ENCODE measurements at regions not wholly inside any gene's neighbourhood (a gene's known extent, or its start where the extent isn't known, plus 50 kb on each side); places are given as distances from the start of the nearest gene placed in this dataset.

DNA sequence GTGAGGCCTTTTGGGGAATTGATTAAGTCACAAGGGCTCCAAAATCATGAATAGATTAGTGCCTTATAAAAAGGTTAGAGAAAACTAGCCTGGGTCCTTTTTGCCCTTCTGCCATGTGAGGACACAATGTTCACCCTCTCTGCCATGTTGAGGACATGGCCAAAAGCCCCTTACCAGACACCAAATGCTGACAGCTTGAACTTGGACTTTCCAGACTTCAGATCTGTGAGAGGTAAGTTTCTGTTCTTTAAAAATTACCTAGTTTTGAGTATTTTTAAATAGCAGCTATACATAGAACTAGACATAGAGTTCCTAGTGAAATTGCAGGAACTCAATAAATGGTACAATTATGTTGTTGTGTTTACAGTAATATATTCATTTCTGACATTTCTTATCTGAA is 1214.4 kb downstream of the ADGRL3 start:
- no peak for DNase-seq

DNA sequence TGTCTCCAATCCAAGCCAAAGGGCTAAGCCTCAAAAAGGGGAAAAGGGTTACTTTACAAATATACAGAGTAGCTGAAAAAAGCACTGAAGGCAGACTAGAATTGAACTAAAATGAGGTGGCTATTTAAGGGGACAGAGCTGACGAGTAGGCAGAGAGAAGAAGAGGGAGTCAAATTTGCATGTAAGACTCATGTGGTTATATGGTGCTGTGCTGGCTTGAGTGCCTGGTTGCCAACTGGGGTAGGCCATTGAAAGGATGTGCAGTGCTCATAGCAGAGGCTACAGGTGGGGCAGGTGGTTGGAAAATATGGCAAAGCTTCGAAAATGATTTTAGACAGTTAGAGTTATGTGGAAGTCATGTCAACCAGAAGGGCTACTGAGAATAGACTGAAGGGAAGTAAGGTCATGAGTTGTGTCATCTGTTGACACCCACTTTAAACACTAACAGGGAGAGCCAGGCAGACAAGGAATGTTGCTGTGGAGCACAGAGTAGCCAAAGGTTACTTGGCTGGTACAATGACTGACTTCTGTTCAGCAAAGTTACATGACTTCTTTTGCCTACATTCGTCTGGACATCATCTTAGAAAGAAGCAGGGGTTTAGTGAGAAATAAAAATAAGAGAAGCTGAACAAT is 1210.4 kb downstream of the ADGRL3 start:
- no peak for DNase-seq

DNA sequence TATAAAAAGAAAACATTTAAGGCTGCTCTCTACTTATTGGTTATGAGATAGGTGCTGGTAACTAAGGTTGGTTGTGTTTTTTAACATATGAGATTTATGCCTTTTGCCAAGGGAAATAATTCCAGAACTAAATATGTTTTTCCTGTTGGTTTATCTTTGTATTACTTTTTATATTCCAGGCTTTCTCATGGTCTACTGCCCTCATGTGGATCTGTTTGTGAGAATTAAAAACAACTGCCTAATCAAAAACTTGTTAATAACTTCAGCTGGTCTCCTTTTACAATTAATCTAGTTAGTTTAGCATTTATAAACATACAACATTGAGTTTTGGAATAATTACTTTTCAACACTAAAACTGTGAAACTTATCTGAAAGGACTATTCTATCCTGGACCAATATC is 1208.3 kb downstream of the ADGRL3 start:
- DNase-seq: no peak

DNA sequence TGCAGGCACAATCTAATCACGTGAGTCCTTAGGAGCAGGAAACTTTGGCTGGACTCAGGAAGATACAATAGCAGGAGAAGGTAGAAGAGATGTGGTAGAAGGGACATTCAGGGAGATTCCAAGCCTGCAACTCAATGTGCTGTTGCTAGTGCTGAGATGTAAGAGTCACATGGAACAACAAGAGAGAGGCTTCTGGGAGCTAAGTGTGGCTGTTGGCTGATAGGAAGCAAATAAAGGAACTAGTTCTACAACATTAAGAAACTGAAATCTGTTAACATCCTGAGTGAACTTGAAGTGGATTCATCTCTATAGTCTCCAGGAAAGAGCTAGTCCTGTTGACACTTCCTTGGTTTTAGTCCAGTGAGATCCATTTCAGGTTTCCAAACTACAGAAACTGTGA is 1207.4 kb downstream of the ADGRL3 start:
- DNase-seq: no peak

DNA sequence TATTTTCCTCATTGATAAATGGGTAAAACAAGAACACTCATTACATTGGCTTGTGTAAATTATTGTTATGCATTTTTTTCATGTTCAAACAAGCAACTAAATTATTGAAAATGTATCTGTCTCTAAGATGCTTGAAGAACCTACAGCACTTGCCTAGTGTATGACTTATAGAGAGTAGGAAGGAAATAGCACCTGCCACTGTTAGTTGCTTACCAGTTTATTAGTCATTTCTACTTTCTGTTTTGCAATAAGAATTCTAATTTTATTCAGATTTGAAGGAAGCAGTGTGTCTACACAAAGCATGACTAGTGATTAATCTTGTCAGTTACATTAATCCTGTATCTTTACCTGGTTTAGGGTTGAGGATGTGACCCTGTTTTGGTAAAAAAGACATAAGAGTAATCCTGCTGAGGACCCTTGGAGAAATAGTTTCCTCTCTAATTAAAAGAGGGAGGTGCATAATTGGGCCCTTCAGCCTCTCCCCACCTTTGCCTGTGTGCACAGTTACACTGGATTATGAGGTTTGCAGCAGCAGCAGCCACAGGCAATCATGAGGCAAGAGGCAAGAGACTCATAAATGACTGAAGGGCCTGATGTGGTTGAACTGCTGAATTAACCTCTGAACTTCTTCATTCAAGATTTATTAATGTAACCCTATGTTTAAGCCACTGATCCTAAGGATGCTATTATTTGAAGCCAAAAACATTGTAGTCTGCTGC is 1202.1 kb downstream of the ADGRL3 start:
- DNase-seq: no peak

DNA sequence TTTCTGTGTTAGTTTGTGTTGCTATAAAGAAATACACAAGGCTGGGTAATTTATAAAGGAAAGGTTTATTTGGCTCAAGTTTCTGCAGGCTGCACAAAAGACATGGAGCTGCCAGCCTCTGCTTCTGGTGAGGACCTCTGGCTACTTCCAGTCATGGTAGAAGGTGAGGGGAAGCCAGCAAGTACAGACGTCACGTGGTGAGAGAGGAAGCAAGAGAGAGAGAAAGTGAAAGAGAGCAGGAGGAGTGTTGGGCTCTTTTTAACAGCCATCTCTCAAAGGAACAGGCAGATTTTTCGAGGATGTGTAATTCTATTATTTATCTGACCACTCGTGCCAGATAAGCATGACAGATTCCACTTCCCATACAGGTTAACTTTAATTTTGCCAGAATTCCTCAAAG is 1199.1 kb downstream of the ADGRL3 start:
- DNase-seq: no peak

DNA sequence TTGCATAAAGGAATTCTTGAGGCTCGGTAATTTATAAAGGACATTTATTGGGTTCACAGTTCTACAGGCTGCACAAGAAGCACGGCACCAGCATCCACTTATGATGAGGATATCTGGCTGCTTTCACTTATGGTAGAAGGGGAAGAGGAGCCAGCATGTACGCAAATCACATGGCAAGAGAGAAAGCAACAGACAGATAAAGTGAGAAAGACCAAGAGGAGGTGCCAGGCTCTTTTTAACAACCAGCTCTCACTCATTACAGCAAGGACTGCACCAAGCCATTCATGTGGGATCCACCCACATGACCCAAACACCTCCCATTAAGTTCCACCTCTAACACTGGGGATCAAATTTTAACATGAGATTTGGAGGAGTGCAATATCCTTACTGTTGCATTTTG is 1198.2 kb downstream of the ADGRL3 start:
- DNase-seq: no peak

DNA sequence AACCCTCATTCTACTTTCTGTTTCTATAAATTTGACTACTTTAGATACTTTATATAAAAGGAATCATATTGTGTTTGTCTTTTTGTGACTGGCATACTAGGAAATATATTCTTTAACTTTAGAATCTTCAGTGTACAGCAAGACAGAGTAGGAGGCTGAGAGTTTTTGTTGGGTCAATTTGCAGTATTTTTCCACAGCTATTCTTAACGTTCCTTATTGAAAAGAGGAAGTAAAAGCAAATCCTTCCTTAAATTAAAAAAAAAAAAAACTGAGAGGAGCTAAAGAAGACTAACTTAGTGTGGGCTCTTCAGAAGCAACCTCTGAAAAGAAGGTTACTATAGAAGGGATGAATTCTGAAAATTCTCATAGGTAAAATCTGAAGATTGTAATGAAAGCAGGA is 1194.6 kb downstream of the ADGRL3 start:
- no peak for DNase-seq

DNA sequence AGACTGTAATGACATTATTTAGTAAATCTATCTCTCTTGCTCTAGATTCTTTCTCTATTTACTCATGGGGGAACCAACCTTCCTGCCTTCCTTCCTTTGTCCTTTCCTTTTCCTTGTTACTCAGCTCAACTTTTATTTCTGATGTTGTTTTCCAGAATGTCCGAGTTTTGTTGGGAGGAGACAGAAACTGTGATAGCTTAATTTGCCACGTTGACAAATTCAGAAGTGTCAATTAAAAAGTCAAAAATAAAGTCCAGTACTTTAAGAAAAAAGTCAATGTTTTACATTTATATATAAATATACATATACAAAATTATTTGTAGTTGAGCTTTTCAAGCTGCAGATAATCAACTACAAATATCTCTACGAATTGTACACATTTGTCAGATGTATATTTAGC is 1187.7 kb downstream of the ADGRL3 start:
- DNase-seq: no peak

DNA sequence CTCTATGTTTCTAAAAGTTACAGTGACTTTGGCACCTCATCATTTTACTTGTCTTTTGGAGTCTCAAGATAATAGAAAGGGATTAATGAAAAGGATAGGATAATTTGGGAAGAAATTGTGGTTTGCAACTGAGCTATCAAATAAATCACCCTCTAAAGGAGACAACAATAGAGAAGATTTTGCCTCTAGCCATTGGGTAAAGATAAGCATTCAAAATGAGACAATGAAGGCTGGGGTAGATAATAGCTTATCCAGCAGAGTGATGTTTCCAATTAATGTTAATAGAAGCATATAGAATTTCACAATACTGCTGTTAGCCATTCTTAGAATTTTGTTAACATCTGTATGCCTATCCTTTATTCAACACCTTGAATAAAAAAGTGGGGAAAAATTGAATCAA is 1177.6 kb downstream of the ADGRL3 start:
- no peak for DNase-seq

DNA sequence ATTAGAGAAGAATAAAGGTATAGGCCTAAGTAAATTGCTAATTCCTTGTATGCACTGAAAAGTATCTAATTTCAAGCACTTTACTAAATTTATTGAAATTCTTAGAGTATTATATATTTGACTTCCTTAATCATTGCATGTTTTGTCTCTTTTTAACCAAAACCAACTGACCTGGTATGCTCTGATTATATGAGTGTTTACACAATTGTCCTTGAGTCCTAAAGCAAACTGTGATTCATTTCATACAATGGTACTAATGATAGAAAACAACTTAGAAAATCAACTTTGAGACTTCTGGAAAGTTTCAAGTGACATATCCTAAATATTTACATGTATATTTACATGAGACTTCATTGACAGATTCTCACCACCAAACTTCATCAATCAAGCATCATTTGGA is 1177.1 kb downstream of the ADGRL3 start:
- DNase-seq: peak; percentile 76

DNA sequence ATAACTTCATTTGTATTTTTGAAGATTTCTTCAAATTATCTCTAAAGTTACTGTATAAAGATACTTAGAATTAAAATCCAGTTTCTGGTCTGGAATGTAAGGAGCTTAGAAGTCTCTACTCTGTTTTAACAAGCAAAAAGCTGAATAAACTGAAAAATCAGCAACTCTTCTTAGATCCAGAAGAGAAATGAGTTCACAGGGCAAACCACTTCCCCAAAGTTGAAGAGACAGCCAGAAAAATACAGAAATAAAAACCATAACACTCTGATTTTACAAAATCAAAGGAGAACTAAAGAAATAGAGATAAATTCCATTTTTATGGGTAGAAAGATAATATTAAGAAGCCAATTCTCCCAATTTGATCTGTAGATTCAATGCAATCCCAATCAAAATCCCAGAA is 1166.8 kb downstream of the ADGRL3 start:
- no peak for DNase-seq

DNA sequence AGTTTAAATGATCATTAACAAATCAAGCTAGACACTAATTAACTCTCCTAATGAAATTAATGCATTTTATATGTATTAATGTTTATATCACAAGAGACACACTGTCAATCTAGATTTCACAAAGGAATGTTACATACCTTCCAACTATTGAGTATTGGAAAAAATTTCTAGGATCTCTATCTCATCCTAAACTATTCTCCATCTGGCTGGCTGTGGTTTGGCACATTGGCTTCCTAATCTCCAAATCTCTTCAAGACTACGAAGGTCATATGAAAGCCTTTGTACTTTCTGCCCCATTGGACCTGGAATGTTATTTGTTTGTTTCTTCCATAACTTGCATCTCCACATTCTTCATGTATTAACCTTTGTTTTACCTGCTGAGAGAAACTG is 1160.0 kb downstream of the ADGRL3 start:
- no peak for DNase-seq

DNA sequence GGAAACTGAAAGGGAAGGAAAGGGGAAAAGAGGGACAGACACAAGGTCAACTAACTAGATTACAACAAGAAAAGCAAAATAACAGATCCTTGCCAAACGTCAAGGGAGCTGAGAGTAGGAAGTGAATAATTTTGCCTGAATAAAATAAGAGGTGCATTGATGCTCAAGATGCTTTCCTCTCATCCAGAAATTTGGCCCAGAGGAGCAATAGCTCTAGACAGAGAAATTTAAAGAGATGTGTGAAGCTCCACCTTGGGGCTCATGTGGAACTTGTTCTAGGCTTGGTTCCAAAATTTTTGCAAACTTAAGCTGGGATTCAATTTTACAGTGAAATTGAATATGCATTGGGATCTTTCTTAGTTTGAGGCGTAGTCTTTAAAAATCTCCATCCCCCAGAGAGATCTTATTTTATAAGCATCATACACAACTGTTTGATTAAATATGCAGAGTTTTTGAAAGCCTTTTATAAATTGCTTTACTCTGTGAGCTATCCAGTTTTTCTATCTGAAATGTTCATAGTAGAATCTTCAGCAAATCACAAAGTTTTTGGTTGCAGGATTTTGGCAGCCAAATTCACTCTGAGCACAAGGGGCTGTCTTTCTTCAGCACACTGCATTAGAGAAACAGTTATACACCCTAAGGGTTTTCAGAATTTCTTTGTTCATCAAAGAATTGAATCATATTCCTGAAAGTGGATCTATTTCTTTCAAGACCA is 1159.5 kb downstream of the ADGRL3 start:
- no peak for DNase-seq

DNA sequence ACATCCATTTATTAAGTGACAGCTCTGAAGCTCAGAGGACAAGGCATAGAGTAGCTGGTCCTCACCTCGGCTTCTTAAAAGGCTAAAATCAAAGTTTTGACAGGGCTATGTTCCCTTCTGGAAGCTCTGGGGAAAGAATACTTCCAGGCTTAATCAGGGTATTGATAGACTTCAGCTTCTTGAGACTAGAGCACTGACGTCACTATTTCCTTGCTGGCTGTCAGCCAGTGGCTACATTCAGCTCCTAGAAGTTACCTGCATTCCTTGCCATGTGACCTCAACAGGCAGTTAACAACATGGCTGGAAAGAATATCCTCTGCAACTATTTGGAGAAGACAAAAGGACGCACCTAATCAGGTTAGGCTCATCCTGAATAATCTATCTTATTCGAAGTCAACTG is 1144.8 kb downstream of the ADGRL3 start:
- no peak for DNase-seq

DNA sequence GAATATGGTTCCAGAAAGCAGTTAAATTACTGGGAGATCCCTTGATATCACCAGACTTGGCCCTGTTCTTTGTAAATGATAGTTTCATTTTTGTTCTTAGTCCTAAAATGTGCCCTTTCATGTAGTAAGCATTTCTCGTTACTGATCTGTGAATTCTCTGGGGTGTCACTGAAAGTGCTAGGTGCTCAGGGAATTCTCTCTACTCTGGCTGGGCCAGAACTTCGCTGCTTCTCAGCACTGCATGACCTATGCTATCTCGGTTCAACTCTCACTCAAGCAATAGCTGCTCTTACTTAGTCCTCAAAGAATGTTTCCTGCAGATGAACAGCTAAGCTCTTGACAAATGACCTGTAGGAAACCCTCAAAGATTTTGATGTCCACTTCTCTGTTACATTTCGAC is 1144.3 kb downstream of the ADGRL3 start:
- DNase-seq: no peak

DNA sequence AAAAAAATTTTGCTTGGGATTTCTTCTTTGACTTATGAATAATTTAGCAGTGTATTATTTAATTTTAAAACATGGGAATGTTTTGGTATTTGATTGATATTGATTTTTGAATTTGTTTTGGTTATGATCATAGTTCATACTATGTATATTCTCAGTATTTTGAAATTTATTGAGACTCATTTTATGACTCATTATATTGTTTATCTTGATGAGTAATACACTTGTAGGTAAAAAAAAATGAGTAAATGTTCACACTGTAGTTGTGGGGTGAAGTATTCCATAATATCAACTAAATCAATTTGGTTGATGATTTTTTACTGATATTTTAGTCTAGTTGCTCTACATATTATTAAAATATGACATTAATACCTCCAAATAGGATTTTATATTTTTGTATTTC is 1142.2 kb downstream of the ADGRL3 start:
- DNase-seq: peak; percentile 68

DNA sequence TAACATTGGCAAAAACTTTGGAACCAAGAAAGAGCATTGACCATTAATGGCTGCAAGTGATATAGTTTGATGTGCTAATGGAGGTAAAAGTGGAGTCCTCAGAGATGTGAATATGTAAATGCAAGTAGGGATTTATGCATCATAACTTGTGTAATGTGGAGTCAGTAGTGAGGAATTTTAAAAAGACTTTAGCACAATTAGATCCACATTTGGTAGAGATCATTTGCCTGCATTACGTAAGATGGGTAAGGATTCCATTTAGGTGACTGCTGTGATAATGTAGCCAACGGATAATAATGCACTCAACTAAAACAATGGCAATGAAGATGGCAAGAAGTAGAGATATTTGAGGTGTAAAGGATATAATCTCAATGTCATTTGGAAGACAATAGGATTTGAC is 1128.4 kb downstream of the ADGRL3 start:
- no peak for DNase-seq

DNA sequence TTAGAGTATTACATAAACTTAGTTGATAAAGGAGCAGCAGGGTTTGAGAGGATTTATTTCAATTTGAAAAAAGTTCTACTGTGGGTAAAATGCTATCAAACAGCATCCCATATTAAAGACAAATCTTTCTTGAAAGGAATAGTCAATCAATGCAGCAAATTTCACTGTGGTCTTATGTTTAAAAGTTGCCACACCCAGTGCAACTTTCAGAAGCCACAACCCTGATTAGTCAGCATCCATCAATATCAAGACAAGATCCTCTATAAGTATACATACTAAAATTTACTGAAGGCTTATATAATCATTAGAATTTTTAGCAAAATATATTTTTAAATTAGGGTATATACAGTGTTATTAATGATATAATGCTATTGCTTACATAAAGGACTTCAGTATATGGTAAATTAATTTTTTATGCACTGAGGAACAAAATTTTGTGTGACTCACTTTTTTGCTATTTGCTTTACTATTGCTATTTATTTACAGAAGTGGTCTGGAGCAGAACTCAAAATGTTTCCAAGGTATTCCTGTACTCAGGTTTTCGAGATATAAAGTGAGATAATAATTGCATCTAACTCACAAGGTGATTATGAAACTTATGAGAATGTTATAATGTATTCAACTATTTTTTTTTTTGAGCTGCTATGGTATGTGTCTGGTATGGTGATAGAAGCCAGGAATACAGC is 1127.6 kb downstream of the ADGRL3 start:
- DNase-seq: no peak

DNA sequence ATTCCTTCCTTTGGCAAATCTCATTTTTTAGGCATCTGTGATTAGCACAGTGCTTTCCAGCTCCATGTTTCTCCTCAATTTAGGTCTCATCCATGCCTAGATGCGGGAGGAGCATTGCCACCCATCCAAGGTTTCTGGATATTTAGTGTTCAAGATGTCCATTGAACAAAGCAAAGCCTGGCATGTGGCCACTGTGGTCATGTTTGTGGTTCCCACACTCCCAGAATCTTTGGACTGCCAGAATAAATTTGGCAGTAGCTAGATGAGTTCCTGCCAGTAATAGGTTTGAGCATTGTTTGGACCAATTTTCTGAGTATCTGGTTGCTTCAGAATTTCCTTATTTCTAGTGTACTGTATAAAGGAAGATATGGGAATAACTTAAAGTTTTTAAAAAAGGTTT is 1124.1 kb downstream of the ADGRL3 start:
- DNase-seq: no peak

DNA sequence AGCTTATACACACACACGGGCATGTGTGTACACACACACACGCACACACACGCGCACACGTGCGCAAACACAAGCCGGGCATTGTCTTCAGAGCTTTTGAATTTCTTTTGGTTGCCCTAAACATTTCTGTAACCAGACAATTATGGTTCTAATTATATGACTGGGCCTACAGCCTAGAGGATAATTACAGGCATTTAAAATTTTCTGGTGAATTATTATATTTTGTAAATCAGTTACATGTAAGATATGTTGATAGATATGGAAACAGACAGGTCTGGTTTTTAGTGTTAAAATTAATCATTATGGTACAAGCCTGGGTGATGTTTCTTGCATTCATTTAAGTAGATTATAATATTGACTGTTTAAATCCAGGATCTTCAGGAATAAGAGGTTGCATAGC is 1120.5 kb downstream of the ADGRL3 start:
- DNase-seq: no peak

DNA sequence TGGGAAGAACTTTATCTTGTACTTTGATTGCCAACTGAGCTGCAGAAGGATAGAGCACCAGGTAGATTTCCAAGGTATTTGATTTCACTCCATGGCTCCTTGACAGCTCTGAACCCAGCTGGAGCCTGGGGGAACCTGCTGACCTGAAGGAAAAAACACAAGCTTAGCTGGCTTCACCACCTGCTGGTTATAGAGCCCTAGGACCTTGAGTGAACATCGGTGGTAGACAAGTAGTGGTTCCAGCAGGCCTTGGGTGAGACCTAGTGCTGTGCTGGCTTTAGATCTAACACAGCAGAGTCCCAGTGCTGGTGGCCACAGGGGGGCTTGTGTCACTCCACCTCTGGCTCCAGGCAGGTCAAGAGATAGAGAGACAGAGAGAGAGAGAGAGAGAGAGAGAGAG is 1102.6 kb downstream of the ADGRL3 start:
- DNase-seq: no peak

DNA sequence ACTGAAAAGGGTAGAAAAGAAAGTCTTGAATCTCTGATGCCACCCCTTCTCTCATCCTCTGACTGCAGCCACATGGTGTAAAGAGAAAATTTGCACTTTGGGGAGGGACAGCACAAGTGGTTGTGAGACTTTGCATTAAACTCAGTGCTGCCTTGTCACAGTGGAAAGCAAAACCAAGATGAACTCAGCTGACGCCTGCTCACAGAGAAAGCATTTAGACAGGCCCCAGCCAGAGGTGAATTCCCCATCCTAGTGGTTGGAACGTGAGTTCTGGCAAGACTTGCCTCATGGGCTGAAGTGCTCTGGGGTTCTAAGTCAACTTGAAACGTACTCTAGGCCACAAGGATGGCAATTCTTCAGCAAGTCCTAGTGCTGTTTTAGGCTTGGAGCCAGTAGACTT is 1101.4 kb downstream of the ADGRL3 start:
- DNase-seq: no peak

DNA sequence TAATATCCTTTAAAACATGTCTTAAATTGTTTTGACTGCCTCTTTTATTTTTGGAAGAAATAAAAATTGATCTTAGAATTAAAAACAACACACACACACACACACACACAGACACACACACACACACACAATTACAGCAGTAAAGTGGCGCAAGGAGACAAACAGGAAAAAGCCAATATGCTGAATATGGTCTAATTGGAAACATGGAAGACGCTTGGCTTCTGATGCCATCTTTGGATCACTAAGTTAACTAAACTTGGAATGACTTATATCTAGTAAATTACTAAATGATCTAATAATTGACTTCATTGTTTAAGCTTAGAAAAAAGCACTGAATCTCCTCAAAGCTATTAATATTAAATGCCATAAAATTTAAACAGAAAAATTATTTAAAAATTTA is 1093.4 kb downstream of the ADGRL3 start:
- no peak for DNase-seq
